SK-N-SH treated with all-trans-retinoic acid at 6 μM for 48 hours (cell line): ENCODE measurements at regions not wholly inside any gene's neighbourhood (a gene's known extent, or its start where the extent isn't known, plus 50 kb on each side); places are given as distances from the start of the nearest gene placed in this dataset.

Experiments used
- OSR1 ChIP-seq: fragments of 250-450 bp; sonication (Bioruptor Pico); IDR thresholded peaks from 2 replicates; pipeline ENCODE4 v1.8.0; 2022; ENCODE audit warnings: moderate library complexity, mild to moderate bottlenecking, inconsistent platforms
- RARB ChIP-seq: fragments of 250-450 bp; sonication (Bioruptor Pico); IDR thresholded peaks from 2 replicates; pipeline ENCODE4 v1.8.0; 2021; ENCODE audit warnings: mild to moderate bottlenecking, moderate library complexity
- ZFP30 ChIP-seq: fragments of 450-650 bp; formaldehyde crosslinking; IDR thresholded peaks from 2 replicates; pipeline ENCODE4 v1.5.0; 2022; ENCODE audit warnings: mild to moderate bottlenecking, moderate library complexity
- ZNF565 ChIP-seq: fragments of 450-650 bp; formaldehyde crosslinking; conservative IDR thresholded peaks from 2 replicates; pipeline ENCODE4 v1.5.0; 2020; ENCODE audit warnings: low read depth, mild to moderate bottlenecking, moderate library complexity
- ZNF70 ChIP-seq: fragments of 450-650 bp; formaldehyde crosslinking; IDR thresholded peaks from 2 replicates; pipeline ENCODE4 v1.5.0; 2020; ENCODE audit warnings: mild to moderate bottlenecking, moderate library complexity
- ZNF8 ChIP-seq: fragments of 450-650 bp; formaldehyde crosslinking; IDR thresholded peaks from 2 replicates; pipeline ENCODE4 v1.5.0; 2020; ENCODE audit warnings: mild to moderate bottlenecking, moderate library complexity
- TF ChIP-seq, protein P1 (sequence below): fragments of 250-450 bp; sonication (Bioruptor Pico); IDR thresholded peaks from 2 replicates; pipeline ENCODE4 v1.8.0; 2021; ENCODE audit warnings: low read depth, mild to moderate bottlenecking, moderate library complexity, borderline replicate concordance
- TF ChIP-seq, protein P2 (sequence below): fragments of 250-450 bp; sonication (Bioruptor Pico); IDR thresholded peaks from 2 replicates; pipeline ENCODE4 v1.8.0; 2020; ENCODE audit warnings: mild to moderate bottlenecking, moderate library complexity, borderline replicate concordance

DNA sequence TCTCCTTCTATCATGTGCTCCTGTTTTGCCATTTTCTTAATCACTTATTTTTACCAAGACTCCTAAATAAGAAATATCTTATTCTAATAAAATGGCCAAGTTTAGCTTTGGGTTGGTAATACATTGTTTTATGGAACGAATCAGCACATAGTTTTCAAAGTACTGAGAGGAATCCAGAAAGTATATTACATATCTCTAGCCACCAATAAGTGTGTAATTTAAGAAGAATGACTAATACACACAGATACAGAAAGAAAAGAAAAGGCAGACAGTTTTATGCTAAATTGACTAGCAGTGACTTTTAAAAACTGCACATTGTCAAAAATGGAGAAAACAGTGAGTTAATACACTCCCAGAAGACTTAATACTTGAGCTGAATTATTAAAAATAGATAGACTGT lies 167.0 kb upstream of the IL15 start:
- TF ChIP-seq RARB (no peak), ZNF565 (CRISPR knock-in tag) (no peak), ZNF70 (CRISPR knock-in tag) (no peak), ZNF8 (CRISPR knock-in tag) (no peak), ZFP30 (CRISPR knock-in tag) (no peak), OSR1 (no peak)
- TF ChIP-seq, protein P1, sequence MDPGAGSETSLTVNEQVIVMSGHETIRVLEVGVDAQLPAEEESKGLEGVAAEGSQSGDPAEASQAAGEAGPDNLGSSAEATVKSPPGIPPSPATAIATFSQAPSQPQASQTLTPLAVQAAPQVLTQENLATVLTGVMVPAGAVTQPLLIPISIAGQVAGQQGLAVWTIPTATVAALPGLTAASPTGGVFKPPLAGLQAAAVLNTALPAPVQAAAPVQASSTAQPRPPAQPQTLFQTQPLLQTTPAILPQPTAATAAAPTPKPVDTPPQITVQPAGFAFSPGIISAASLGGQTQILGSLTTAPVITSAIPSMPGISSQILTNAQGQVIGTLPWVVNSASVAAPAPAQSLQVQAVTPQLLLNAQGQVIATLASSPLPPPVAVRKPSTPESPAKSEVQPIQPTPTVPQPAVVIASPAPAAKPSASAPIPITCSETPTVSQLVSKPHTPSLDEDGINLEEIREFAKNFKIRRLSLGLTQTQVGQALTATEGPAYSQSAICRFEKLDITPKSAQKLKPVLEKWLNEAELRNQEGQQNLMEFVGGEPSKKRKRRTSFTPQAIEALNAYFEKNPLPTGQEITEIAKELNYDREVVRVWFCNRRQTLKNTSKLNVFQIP (CRISPR knock-in tag): no peak
- TF ChIP-seq, protein P2, sequence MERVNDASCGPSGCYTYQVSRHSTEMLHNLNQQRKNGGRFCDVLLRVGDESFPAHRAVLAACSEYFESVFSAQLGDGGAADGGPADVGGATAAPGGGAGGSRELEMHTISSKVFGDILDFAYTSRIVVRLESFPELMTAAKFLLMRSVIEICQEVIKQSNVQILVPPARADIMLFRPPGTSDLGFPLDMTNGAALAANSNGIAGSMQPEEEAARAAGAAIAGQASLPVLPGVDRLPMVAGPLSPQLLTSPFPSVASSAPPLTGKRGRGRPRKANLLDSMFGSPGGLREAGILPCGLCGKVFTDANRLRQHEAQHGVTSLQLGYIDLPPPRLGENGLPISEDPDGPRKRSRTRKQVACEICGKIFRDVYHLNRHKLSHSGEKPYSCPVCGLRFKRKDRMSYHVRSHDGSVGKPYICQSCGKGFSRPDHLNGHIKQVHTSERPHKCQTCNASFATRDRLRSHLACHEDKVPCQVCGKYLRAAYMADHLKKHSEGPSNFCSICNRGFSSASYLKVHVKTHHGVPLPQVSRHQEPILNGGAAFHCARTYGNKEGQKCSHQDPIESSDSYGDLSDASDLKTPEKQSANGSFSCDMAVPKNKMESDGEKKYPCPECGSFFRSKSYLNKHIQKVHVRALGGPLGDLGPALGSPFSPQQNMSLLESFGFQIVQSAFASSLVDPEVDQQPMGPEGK (CRISPR knock-in tag): no peak
